ENCODE measurements at regions not wholly inside any gene's neighbourhood (a gene's known extent, or its start where the extent isn't known, plus 50 kb on each side); places are given as distances from the start of the nearest gene placed in this dataset.

DNA sequence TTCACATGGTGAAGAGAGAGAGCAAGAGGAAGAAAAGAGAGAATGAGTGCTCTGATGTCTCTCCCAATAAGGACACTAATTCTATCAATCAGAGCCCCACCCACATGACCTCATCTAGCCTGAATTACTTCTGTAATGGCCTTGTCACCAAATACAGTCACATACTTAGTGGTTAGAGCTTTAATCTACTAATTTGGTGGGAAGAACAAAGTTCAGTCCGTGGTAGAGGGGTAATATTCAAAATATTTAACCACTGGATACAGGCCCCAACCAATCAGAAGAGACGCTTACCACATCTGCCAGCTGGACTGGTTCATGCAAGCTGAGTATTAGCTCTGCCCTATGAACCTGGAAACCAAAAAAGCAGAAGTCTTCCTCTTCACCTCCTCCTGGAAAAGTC, 336.3 kb upstream of the NFE2L3 start:
- Histone ChIP-seq H3K27ac (ENCODE audit: low read length) (no peak overlapping the region), H3K9me3 (ENCODE audit: insufficient read depth, low read length) (no peaks in the 10 kb centered on the region), H3K36me3 (replicated peaks; ENCODE audit: low read depth, low read length) (no peaks in the 10 kb centered on the region), H3K4me1 (ENCODE audit: low read length) (no peaks in the 10 kb centered on the region; the same call in 1 of the 2 replicates), H3K4me3 (ENCODE audit: low read length) (no peak overlapping the region), H3K79me2 (ENCODE audit: low read length) (no peaks in the 10 kb centered on the region), H3K4me2 (ENCODE audit: low read length) (no peak overlapping the region), H2AFZ (ENCODE audit: low read depth, low read length) (no peak overlapping the region), H3K9ac (ENCODE audit: low read length) (no peak overlapping the region), H4K20me1 (ENCODE audit: insufficient read depth, low read length) (no peaks in the 10 kb centered on the region), H3K27me3 (ENCODE audit: low read depth, low read length) (no peaks in the 10 kb centered on the region)
- no peak for TF ChIP-seq EZH2phosphoT487 (IDR thresholded peaks at IDR 0.05; ENCODE audit: low read depth)
- TF ChIP-seq, protein P1, sequence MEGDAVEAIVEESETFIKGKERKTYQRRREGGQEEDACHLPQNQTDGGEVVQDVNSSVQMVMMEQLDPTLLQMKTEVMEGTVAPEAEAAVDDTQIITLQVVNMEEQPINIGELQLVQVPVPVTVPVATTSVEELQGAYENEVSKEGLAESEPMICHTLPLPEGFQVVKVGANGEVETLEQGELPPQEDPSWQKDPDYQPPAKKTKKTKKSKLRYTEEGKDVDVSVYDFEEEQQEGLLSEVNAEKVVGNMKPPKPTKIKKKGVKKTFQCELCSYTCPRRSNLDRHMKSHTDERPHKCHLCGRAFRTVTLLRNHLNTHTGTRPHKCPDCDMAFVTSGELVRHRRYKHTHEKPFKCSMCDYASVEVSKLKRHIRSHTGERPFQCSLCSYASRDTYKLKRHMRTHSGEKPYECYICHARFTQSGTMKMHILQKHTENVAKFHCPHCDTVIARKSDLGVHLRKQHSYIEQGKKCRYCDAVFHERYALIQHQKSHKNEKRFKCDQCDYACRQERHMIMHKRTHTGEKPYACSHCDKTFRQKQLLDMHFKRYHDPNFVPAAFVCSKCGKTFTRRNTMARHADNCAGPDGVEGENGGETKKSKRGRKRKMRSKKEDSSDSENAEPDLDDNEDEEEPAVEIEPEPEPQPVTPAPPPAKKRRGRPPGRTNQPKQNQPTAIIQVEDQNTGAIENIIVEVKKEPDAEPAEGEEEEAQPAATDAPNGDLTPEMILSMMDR (IDR thresholded peaks at IDR 0.05; ENCODE audit: low read depth, low read length), result no peak

DNA sequence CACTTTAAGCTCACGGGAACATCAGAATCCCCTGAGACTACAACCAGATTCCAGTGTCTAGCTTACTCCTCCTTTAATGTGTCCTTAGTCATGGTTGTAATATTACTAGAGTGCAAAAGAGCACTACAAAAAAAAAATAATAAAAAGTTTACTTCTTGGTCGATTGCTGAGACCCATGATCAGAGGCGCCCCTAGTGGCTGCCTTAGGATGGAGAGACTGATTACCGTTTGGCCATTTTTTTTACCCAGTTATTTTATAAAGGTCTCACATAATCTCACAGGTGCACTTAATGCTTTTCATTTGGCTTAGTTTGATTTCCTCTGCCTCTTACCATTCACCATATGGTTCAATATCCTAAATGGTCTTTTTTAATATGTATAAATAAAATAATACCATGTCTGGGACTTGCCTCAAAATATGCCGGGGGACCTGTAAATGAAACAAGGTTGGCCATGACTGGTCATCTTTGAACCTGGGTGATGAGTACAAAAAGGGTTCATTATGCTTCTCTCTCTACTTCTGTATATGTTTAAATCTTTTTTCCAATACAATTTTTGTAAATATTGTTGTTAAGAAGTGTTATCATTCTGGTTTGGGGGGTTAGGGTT, 331.5 kb upstream of the NFE2L3 start:
- H3K79me2 ChIP-seq (ENCODE audit: low read length), result no peaks in the 10 kb centered on the region
- no peak overlapping the region for H3K9ac ChIP-seq (ENCODE audit: low read length)
- no peaks in the 10 kb centered on the region for H4K20me1 ChIP-seq (ENCODE audit: insufficient read depth, low read length)
- H3K27me3 ChIP-seq (ENCODE audit: low read depth, low read length), result no peaks in the 10 kb centered on the region
- no peak overlapping the region for H2AFZ ChIP-seq (ENCODE audit: low read depth, low read length)
- H3K4me2 ChIP-seq (ENCODE audit: low read length), result no peak overlapping the region
- no peak for TF ChIP-seq EZH2phosphoT487 (IDR thresholded peaks at IDR 0.05; ENCODE audit: low read depth)
- TF ChIP-seq, protein P1 (IDR thresholded peaks at IDR 0.05; ENCODE audit: low read depth, low read length), result peak; percentile 52
- no peaks in the 10 kb centered on the region for H3K9me3 ChIP-seq (ENCODE audit: insufficient read depth, low read length)
- no peak overlapping the region for H3K4me3 ChIP-seq (ENCODE audit: low read length)
- no peak overlapping the region for H3K27ac ChIP-seq (ENCODE audit: low read length)
- no peaks in the 10 kb centered on the region for H3K36me3 ChIP-seq (replicated peaks; ENCODE audit: low read depth, low read length)
- peaks cover 37% of the 10 kb centered on the region for H3K4me1 ChIP-seq (ENCODE audit: low read length)

DNA sequence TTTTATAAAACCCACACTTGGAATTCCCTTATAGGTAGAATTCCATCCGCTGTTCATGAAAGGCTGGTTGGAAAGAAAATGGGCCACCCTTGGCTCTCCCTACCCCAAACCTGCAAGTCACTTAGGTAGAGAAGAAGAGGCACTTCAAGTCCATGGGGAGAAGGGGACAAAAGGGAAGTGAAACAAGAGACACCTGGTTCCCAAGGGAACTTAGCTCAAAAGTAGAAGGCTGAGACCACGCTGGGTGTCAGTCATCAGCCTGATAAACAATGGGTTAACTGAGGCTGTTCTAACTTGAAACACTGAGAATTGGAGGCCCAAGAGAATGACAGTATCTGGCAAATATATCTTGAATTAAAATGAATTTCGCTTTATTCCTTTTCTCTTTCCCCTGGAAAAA, 330.8 kb upstream of the NFE2L3 start:
- Histone ChIP-seq H3K4me1 (ENCODE audit: low read length) (peaks cover 37% of the 10 kb centered on the region), H4K20me1 (ENCODE audit: insufficient read depth, low read length) (no peaks in the 10 kb centered on the region), H3K27me3 (ENCODE audit: low read depth, low read length) (no peaks in the 10 kb centered on the region), H3K9me3 (ENCODE audit: insufficient read depth, low read length) (no peaks in the 10 kb centered on the region), H2AFZ (ENCODE audit: low read depth, low read length) (no peak overlapping the region), H3K79me2 (ENCODE audit: low read length) (no peaks in the 10 kb centered on the region), H3K4me3 (ENCODE audit: low read length) (no peak overlapping the region), H3K9ac (ENCODE audit: low read length) (no peak overlapping the region), H3K36me3 (replicated peaks; ENCODE audit: low read depth, low read length) (no peaks in the 10 kb centered on the region), H3K4me2 (ENCODE audit: low read length) (peak overlapping the region; percentile 22), H3K27ac (ENCODE audit: low read length) (no peak overlapping the region)
- no peak for TF ChIP-seq EZH2phosphoT487 (IDR thresholded peaks at IDR 0.05; ENCODE audit: low read depth)
- TF ChIP-seq, protein P1 (IDR thresholded peaks at IDR 0.05; ENCODE audit: low read depth, low read length), result no peak

DNA sequence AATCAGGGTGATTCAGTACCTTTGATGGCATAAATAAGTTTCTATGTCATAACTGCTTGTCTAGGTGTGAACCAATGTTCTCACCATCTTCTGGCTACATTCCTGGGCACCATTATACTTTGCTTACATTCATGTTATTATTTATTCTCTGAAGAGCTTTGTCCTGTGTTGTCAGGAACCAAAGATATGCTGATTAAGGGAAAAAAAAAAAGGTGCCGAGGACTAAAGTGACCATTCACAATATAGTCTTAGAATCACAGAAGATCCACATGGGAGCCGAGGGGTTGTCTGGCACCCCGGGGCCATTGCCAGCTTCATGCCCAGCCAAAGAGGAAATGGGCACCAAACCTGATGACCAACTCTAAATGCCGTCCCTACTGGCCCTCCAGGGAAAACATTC, 329.2 kb upstream of the NFE2L3 start:
- Histone ChIP-seq H3K4me1 (ENCODE audit: low read length) (peaks cover 37% of the 10 kb centered on the region), H3K79me2 (ENCODE audit: low read length) (no peaks in the 10 kb centered on the region), H3K9ac (ENCODE audit: low read length) (no peak overlapping the region), H3K36me3 (replicated peaks; ENCODE audit: low read depth, low read length) (no peaks in the 10 kb centered on the region), H3K4me2 (ENCODE audit: low read length) (peak overlapping the region; percentile 40; the same call in 1 of the 2 replicates), H3K4me3 (ENCODE audit: low read length) (no peak overlapping the region), H2AFZ (ENCODE audit: low read depth, low read length) (no peak overlapping the region), H3K9me3 (ENCODE audit: insufficient read depth, low read length) (no peaks in the 10 kb centered on the region), H3K27ac (ENCODE audit: low read length) (no peak overlapping the region), H4K20me1 (ENCODE audit: insufficient read depth, low read length) (no peaks in the 10 kb centered on the region), H3K27me3 (ENCODE audit: low read depth, low read length) (no peaks in the 10 kb centered on the region)
- TF ChIP-seq, protein P1 (IDR thresholded peaks at IDR 0.05; ENCODE audit: low read depth, low read length), result no peak
- TF ChIP-seq EZH2phosphoT487 (IDR thresholded peaks at IDR 0.05; ENCODE audit: low read depth), result no peak

All from OCI-LY3 (cell line).